ENCODE measurements at regions not wholly inside any gene's neighbourhood (a gene's known extent, or its start where the extent isn't known, plus 50 kb on each side); places are given as distances from the start of the nearest gene placed in this dataset.
"Not testable (repeated sequence)": the region's sequence is repeated elsewhere in the genome, so short reads cannot be mapped to it uniquely, and the experiment has no call there.

GRCh38 chr10:100645613-100646392 lies 99.6 kb upstream of the PAX2 start:
- H3K4me1 ChIP-seq: no peaks in the 10 kb centered on the region
- intact Hi-C loops (cut with DNase I): no loop called here
- DNase-seq (no peak), ATAC-seq (no peak)
- no peak overlapping the region for H3K27ac ChIP-seq
- no peaks in the 10 kb centered on the region for H3K9me3 ChIP-seq
- no peaks in the 10 kb centered on the region for H3K36me3 ChIP-seq (ENCODE audit: insufficient read depth in 1 of 2, low read depth in 1 of 2)
- WGBS, 3 donors: 19 to 30% (median 20%) methylated on average over 11 to 12 of the region's 12 CpGs
- H3K4me3 ChIP-seq: no peak overlapping the region
- no peak for TF ChIP-seq CTCF (IDR thresholded peaks at IDR 0.05)
- H3K27me3 ChIP-seq (ENCODE audit: insufficient read depth in 3 of 3, low read length in 2 of 3): peaks cover 3 to 69% (median 16%) of the 10 kb centered on the region in 3 donors

- Histone ChIP-seq H3K27me3 (ENCODE audit: insufficient read depth in 3 of 3, low read length in 2 of 3) (peaks cover 3 to 64% (median 22%) of the 10 kb centered on the region in 3 donors), H3K4me3 (no peak overlapping the region), H3K36me3 (ENCODE audit: insufficient read depth in 1 of 2, low read depth in 1 of 2) (no peaks in the 10 kb centered on the region), H3K27ac (no peak overlapping the region), H3K9me3 (no peaks in the 10 kb centered on the region), H3K4me1 (no peaks in the 10 kb centered on the region)
- WGBS, 3 donors: 77 to 88% (median 82%) methylated on average over 2 of the region's 2 CpGs
- TF ChIP-seq CTCF (IDR thresholded peaks at IDR 0.05): no peak
- DNase-seq (no peak), ATAC-seq (no peak)
- intact Hi-C loops (cut with DNase I): no loop called here
Observed at GRCh38 chr10:100647928-100648327, 97.5 kb upstream of the PAX2 start.

- ATAC-seq (no peak), DNase-seq (no peak)
- no peak overlapping the region for H3K4me3 ChIP-seq
- H3K36me3 ChIP-seq (ENCODE audit: insufficient read depth in 1 of 2, low read depth in 1 of 2): no peaks in the 10 kb centered on the region
- no peaks in the 10 kb centered on the region for H3K4me1 ChIP-seq
- H3K9me3 ChIP-seq: no peaks in the 10 kb centered on the region
- WGBS, 3 donors: 78 to 82% (median 80%) methylated on average over 7 of the region's 7 CpGs
- intact Hi-C loops (cut with DNase I): no loop called here
- peaks cover 3 to 83% (median 35%) of the 10 kb centered on the region in 3 donors for H3K27me3 ChIP-seq (ENCODE audit: insufficient read depth in 3 of 3, low read length in 2 of 3)
- TF ChIP-seq CTCF (IDR thresholded peaks at IDR 0.05): no peak
- no peak overlapping the region for H3K27ac ChIP-seq
Observed at GRCh38 chr10:100650693-100651092, 94.7 kb upstream of the PAX2 start.

- H3K27ac ChIP-seq; intact Hi-C loops (cut with DNase I); H3K4me1 ChIP-seq; H3K36me3 ChIP-seq (ENCODE audit: insufficient read depth in 1 of 2, low read depth in 1 of 2); ATAC-seq; H3K9me3 ChIP-seq; H3K4me3 ChIP-seq; DNase-seq: not testable (repeated sequence)
- 85 to 94% (median 91%) methylated on average over 3 of the region's 3 CpGs for WGBS, 3 donors
- H3K27me3 ChIP-seq (ENCODE audit: insufficient read depth in 3 of 3, low read length in 2 of 3): peaks cover 3 to 85% (median 39%) of the 10 kb centered on the region in 3 donors
Observed at GRCh38 chr10:100651099-100651498, 94.3 kb upstream of the PAX2 start.

- intact Hi-C loops (cut with DNase I): no loop called here
- ATAC-seq: no peak
- no peaks in the 10 kb centered on the region for H3K9me3 ChIP-seq
- DNase-seq: no peak
- no peak overlapping the region for H3K27ac ChIP-seq
- WGBS, 3 donors: 86 to 90% (median 89%) methylated on average over 5 to 6 of the region's 6 CpGs
- peaks cover 3 to 85% (median 42%) of the 10 kb centered on the region in 3 donors for H3K27me3 ChIP-seq (ENCODE audit: insufficient read depth in 3 of 3, low read length in 2 of 3)
- no peak for TF ChIP-seq CTCF (IDR thresholded peaks at IDR 0.05)
- no peaks in the 10 kb centered on the region for H3K4me1 ChIP-seq
- H3K4me3 ChIP-seq: no peak overlapping the region
- no peaks in the 10 kb centered on the region for H3K36me3 ChIP-seq (ENCODE audit: insufficient read depth in 1 of 2, low read depth in 1 of 2)
Observed at GRCh38 chr10:100651916-100652315, 93.5 kb upstream of the PAX2 start.
